OCI-LY3 (cell line): ENCODE measurements at regions not wholly inside any gene's neighbourhood (a gene's known extent, or its start where the extent isn't known, plus 50 kb on each side); places are given as distances from the start of the nearest gene placed in this dataset.

Experiments
- CTCF ChIP-seq: fragments of 200-600, 300-600 bp; sonication (generic); IDR thresholded peaks from 2 replicates; pipeline ENCODE4 v1.5.1; 2014; ENCODE audit warnings: antibody characterized with exemption, low read length, low read depth
- EZH2phosphoT487 ChIP-seq: fragments of 200-600 bp; shearing (Covaris generic); IDR thresholded peaks from 2 replicates; pipeline ENCODE4 v1.6.1; 2018; ENCODE audit warnings: antibody characterized with exemption, mixed run types, low read depth

- TF ChIP-seq CTCF (no peak), EZH2phosphoT487 (no peak)
These were observed 770.1 kb downstream of the KCNJ18 start for GRCh38 chr17:22462461-22462860.
